ENCODE measurements at regions not wholly inside any gene's neighbourhood (a gene's known extent, or its start where the extent isn't known, plus 50 kb on each side); places are given as distances from the start of the nearest gene placed in this dataset.

- DNase-seq, result no peak
These were observed 116.6 kb upstream of the ADAMTSL1 start for GRCh38 chr9:18357321-18357720.

GRCh38 chr9:18358325-18358724 lies 115.6 kb upstream of the ADAMTSL1 start:
- DNase-seq, result no peak

- DNase-seq, result no peak
These were observed 114.6 kb upstream of the ADAMTSL1 start for GRCh38 chr9:18359335-18359734.

- no peak for DNase-seq
These were observed 113.9 kb upstream of the ADAMTSL1 start for GRCh38 chr9:18360005-18360404.

- no peak for DNase-seq
These were observed 112.3 kb upstream of the ADAMTSL1 start for GRCh38 chr9:18361646-18362045.

- DNase-seq, result no peak
These were observed 111.8 kb upstream of the ADAMTSL1 start for GRCh38 chr9:18362166-18362565.

GRCh38 chr9:18362901-18363685 lies 110.9 kb upstream of the ADAMTSL1 start:
- no peak for DNase-seq

- no peak for DNase-seq
These were observed 108.3 kb upstream of the ADAMTSL1 start for GRCh38 chr9:18365651-18366050.

- no peak for DNase-seq
These were observed 107.8 kb upstream of the ADAMTSL1 start for GRCh38 chr9:18366184-18366583.

- DNase-seq, result no peak
These were observed 105.7 kb upstream of the ADAMTSL1 start for GRCh38 chr9:18368206-18368605.

- no peak for DNase-seq
These were observed 102.8 kb upstream of the ADAMTSL1 start for GRCh38 chr9:18371141-18371540.

- DNase-seq, result no peak
These were observed 102.3 kb upstream of the ADAMTSL1 start for GRCh38 chr9:18371621-18372020.

GRCh38 chr9:18379073-18379811 lies 94.7 kb upstream of the ADAMTSL1 start:
- DNase-seq, result no peak

GRCh38 chr9:18382243-18382642 lies 91.7 kb upstream of the ADAMTSL1 start:
- DNase-seq, result no peak

GRCh38 chr9:18384066-18384465 lies 89.9 kb upstream of the ADAMTSL1 start:
- DNase-seq, result no peak

GRCh38 chr9:18385696-18386490 lies 88.1 kb upstream of the ADAMTSL1 start:
- no peak for DNase-seq

- DNase-seq, result no peak
These were observed 83.6 kb upstream of the ADAMTSL1 start for GRCh38 chr9:18390393-18390792.

GRCh38 chr9:18393340-18394130 lies 80.4 kb upstream of the ADAMTSL1 start:
- peak in 1 of 2 experiments; percentile 20 for DNase-seq

- DNase-seq, result no peak
These were observed 79.1 kb upstream of the ADAMTSL1 start for GRCh38 chr9:18394847-18395351.

- DNase-seq, result no peak
These were observed 77.7 kb upstream of the ADAMTSL1 start for GRCh38 chr9:18396102-18396728.

- no peak for DNase-seq
These were observed 76.9 kb upstream of the ADAMTSL1 start for GRCh38 chr9:18397076-18397475.

GRCh38 chr9:18398038-18398437 lies 75.9 kb upstream of the ADAMTSL1 start:
- DNase-seq, result no peak

Data from NCI-H187 (cell line).